ENCODE measurements at regions not wholly inside any gene's neighbourhood (a gene's known extent, or its start where the extent isn't known, plus 50 kb on each side); places are given as distances from the start of the nearest gene placed in this dataset.

- no peak for TF ChIP-seq CTCF (IDR thresholded peaks at IDR 0.05; ENCODE audit: control insufficient read depth, extremely low read depth, insufficient read depth)
- no peak overlapping the region for H3K4me3 ChIP-seq (ENCODE audit: low read depth, low read length)
- DNase-seq (ENCODE audit: low read depth), result no peak
These were observed 51.1 kb upstream of the CST7 start for GRCh38 chr20:24897974-24898373.

- no peak overlapping the region for H3K4me3 ChIP-seq (ENCODE audit: low read depth, low read length)
- no peak for TF ChIP-seq CTCF (IDR thresholded peaks at IDR 0.05; ENCODE audit: control insufficient read depth, extremely low read depth, insufficient read depth)
- no peak for DNase-seq (ENCODE audit: low read depth)
These were observed 49.9 kb upstream of the CST7 start for GRCh38 chr20:24899153-24899552.
